ENCODE measurements at regions not wholly inside any gene's neighbourhood (a gene's known extent, or its start where the extent isn't known, plus 50 kb on each side); places are given as distances from the start of the nearest gene placed in this dataset.

DNA sequence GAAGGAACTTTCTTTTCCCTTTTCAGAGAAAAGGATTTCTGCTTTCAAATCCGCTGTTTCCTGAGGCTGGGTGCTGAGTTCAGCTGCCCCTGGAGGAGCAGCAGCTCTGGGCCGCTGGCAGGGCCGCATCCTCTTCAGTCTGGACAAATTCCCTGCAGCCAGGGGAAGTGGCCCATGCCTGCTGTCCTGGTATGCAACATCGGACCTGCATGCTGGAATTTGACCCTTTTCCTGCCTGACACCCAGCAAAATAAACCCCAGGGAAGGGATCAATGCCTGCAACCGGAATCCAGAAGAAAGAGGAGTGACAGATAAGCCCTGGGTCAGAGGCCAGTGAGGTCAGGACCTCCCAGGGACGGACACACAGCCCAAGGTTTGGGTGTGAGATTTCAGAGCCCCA, 54.1 kb upstream of the LINC01488 start:
- no peak overlapping the region for H2AFZ ChIP-seq (ENCODE audit: low read length)
- no peak for TF ChIP-seq CREB1 (IDR thresholded peaks at IDR 0.05)
- TF ChIP-seq FOSL1 (IDR thresholded peaks at IDR 0.05; ENCODE audit: insufficient read depth, low read depth, low read length) = no peak
- TF ChIP-seq TAF1 (IDR thresholded peaks at IDR 0.05; ENCODE audit: low read depth, low read length) = no peak
- no peak for TF ChIP-seq PHF8 (conservative IDR thresholded peaks at IDR 0.05; ENCODE audit: low read depth, low read length)
- no peak for TF ChIP-seq CHD2 (IDR thresholded peaks at IDR 0.05; ENCODE audit: low read length)
- no peak for TF ChIP-seq TCF12 (IDR thresholded peaks at IDR 0.05; ENCODE audit: low read depth, low read length)
- TF ChIP-seq EP300 (IDR thresholded peaks at IDR 0.05; ENCODE audit: borderline replicate concordance in 1 of 2, low read depth in 2 of 2, low read length in 2 of 2) = no peak

More for the DNA sequence above, 54.1 kb upstream of the LINC01488 start:
- H3K79me1 ChIP-seq (ENCODE audit: low read depth, low read length) = no peaks in the 10 kb centered on the region
- WGBS, 2 experiments (ENCODE audit: extremely low coverage in 1 of 2, insufficient coverage in 1 of 2, insufficient read length in 1 of 2, insufficient replicate concordance in 2 of 2, low coverage in 1 of 2, low lambda C conversion rate in 2 of 2, missing lambda C conversion rate in 1 of 2) = 90% methylated on average over 6 of the region's 6 CpGs; no CpG with 5 or more reads in 1 of the 2 experiments
- no peak overlapping the region for H3K4me3 ChIP-seq (ENCODE audit: extremely low read depth in 1 of 4, insufficient read depth in 2 of 4, low read depth in 3 of 4, low read length in 4 of 4)
- no peaks in the 10 kb centered on the region for H4K20me1 ChIP-seq (replicated peaks in 1 of 2; ENCODE audit: control insufficient read depth in 1 of 2, insufficient read depth in 2 of 2, low read length in 2 of 2)
- no peak overlapping the region for H3K4ac ChIP-seq (replicated peaks; ENCODE audit: insufficient read length, low read depth, low read length)
- DNase-seq (ENCODE audit: low read depth in 1 of 2, low spot score in 2 of 2) = no peak
- H4K91ac ChIP-seq (replicated peaks; ENCODE audit: insufficient read length, low read length) = no peak overlapping the region
- peaks cover 10 to 12% of the 10 kb centered on the region in 2 experiments; a peak in 3 of 4 replicates for H3K9me3 ChIP-seq (ENCODE audit: insufficient read depth in 2 of 2, low read depth in 1 of 2, low read length in 1 of 2)
- no peak overlapping the region for H3K56ac ChIP-seq (replicated peaks; ENCODE audit: insufficient read length, low read depth, low read length)
- no peak overlapping the region for H2BK120ac ChIP-seq (replicated peaks; ENCODE audit: low read depth, low read length)
- H3K14ac ChIP-seq (ENCODE audit: insufficient read length) = no peak overlapping the region
- no peaks in the 10 kb centered on the region for H3K79me2 ChIP-seq (ENCODE audit: control insufficient read depth in 1 of 2, insufficient read depth in 2 of 2, low read length in 2 of 2)
- no peaks in the 10 kb centered on the region for H3K27me3 ChIP-seq (replicated peaks in 1 of 4; ENCODE audit: control insufficient read depth in 3 of 4, extremely low read depth in 1 of 4, insufficient read depth in 3 of 4, low read length in 3 of 4)
- no peak overlapping the region for H3K4me2 ChIP-seq (ENCODE audit: insufficient read depth in 1 of 2, low read depth in 2 of 2, low read length in 2 of 2)
- H2BK12ac ChIP-seq (ENCODE audit: low read depth, low read length) = no peak overlapping the region
- no peaks in the 10 kb centered on the region for H3K36me3 ChIP-seq (ENCODE audit: control insufficient read depth in 2 of 4, insufficient read depth in 4 of 4, low read length in 3 of 4)
- H2BK5ac ChIP-seq (ENCODE audit: low read depth, low read length) = no peak overlapping the region; the same call in 1 of the 2 replicates
- H3K18ac ChIP-seq (ENCODE audit: extremely low read depth, low read length) = no peak overlapping the region
- no peak overlapping the region for H3K9ac ChIP-seq (replicated peaks in 1 of 4; ENCODE audit: extremely low read depth in 1 of 4, low read depth in 3 of 4, low read length in 3 of 4)
- no peak overlapping the region for H3K27ac ChIP-seq (ENCODE audit: low read depth, low read length)
- no peak overlapping the region for H2BK15ac ChIP-seq (ENCODE audit: low read length)
- ChIA-PET CTCF (ENCODE audit: partially characterized antibody) (interaction anchor here (1.4 kb wide), 1 partner anchor 16 kb away, joined by 5 read pairs; no protein-coding TSS in a partner anchor), POLR2A (ENCODE audit: partially characterized antibody) (interaction anchor here (0.8 kb wide), 1 partner anchor 273 kb away, joined by 4 read pairs; no protein-coding TSS in a partner anchor)
- H3K23me2 ChIP-seq (ENCODE audit: low read depth, low read length) = no peaks in the 10 kb centered on the region
- H3K23ac ChIP-seq (ENCODE audit: insufficient read length) = no peak overlapping the region
- H3K4me1 ChIP-seq (replicated peaks in 1 of 4; ENCODE audit: control insufficient read depth in 3 of 4, insufficient read depth in 4 of 4, low read length in 3 of 4) = peaks cover 0 to 6% (median 0%) of the 10 kb centered on the region in 4 experiments; a peak in 1 of 7 replicates
- no peak overlapping the region for H2AK5ac ChIP-seq (ENCODE audit: low read depth, low read length)
- H4K5ac ChIP-seq (ENCODE audit: insufficient read length, low read depth, low read length) = no peak overlapping the region
- no peak overlapping the region for H4K8ac ChIP-seq (ENCODE audit: extremely low read depth, insufficient read depth, low read length)
- no peak overlapping the region for H2BK20ac ChIP-seq (ENCODE audit: low read length)
- FAIRE-seq = no peak

Measured in H1 (cell line).